HEK293 (cell line): ENCODE measurements at regions not wholly inside any gene's neighbourhood (a gene's known extent, or its start where the extent isn't known, plus 50 kb on each side); places are given as distances from the start of the nearest gene placed in this dataset.

Source experiments
- CTCF ChIA-PET: fragments of 350-600 bp; formaldehyde crosslinking; extraction: SDS; loops from one replicate; lab custom pipeline; 2021; ENCODE audit warnings: antibody characterized with exemption; lab: Yijun Ruan, JAX
- POLR2A ChIA-PET: fragments of 300-600 bp; formaldehyde crosslinking; extraction: SDS; loops from one replicate; lab custom pipeline; 2020; ENCODE audit warnings: antibody characterized with exemption, inconsistent platforms; lab: Yijun Ruan, JAX
- H3K27ac ChIP-seq: fragments of 200-500 bp; sonication (Bioruptor generic); 2 replicates; pipeline ENCODE4 v1.5.1; 2014; ENCODE audit warnings: low read depth, low read length, control low read depth, inconsistent platforms; ENCODE audit errors: extremely low read depth
- H3K36me3 ChIP-seq, 2 experiments: fragments of 200-500 bp in 1 of 2; sonication (Bioruptor generic) in 1 of 2; 1 replicate in 1 of 2; 2 replicates in 1 of 2; pipeline ENCODE4 v1.5.1; 2014 to 2017; ENCODE audit warnings: inconsistent platforms in 2 of 2, low read length in 2 of 2; ENCODE audit not compliant: control insufficient read depth in 2 of 2, insufficient read depth in 1 of 2
- H3K4me1 ChIP-seq: fragments of 200-500 bp; sonication (Bioruptor generic); 2 replicates; pipeline ENCODE4 v1.5.1; 2014; ENCODE audit warnings: mild to moderate bottlenecking, low read length, inconsistent platforms; ENCODE audit not compliant: control insufficient read depth, insufficient read depth
- H3K4me3 ChIP-seq: 2 replicates; pipeline ENCODE4 v1.5.1; 2011; ENCODE audit warnings: low read depth, mild to moderate bottlenecking, control low read depth, low read length, moderate library complexity
- H3K9me3 ChIP-seq: fragments of 200-500 bp; sonication (Bioruptor generic); 2 replicates; pipeline ENCODE4 v1.5.1; 2014; ENCODE audit warnings: low read depth, low read length, inconsistent platforms; ENCODE audit not compliant: control insufficient read depth, insufficient read depth
- BCL11A ChIP-seq: fragments of 450-650 bp; formaldehyde crosslinking; IDR thresholded peaks from 2 replicates; pipeline ENCODE4 v1.5.1; 2016; ENCODE audit warnings: low read depth, missing biosample characterization, missing genetic modification characterization
- KLF9 ChIP-seq: fragments of 450-650 bp; formaldehyde crosslinking; IDR thresholded peaks from 2 replicates; pipeline ENCODE4 v1.5.1; 2016; ENCODE audit warnings: missing biosample characterization, missing genetic modification characterization, low read depth
- PRDM10 ChIP-seq: fragments of 450-650 bp; formaldehyde crosslinking; IDR thresholded peaks from 2 replicates; pipeline ENCODE4 v1.5.1; 2016; ENCODE audit warnings: missing biosample characterization, missing genetic modification characterization
- RBAK ChIP-seq: fragments of 450-650 bp; formaldehyde crosslinking; IDR thresholded peaks from 2 replicates; pipeline ENCODE4 v1.5.1; 2016; ENCODE audit warnings: missing biosample characterization, missing genetic modification characterization
- ZBTB21 ChIP-seq: fragments of 450-650 bp; formaldehyde crosslinking; IDR thresholded peaks from 2 replicates; pipeline ENCODE4 v1.5.1; 2017; ENCODE audit warnings: missing biosample characterization, missing genetic modification characterization
- ZFHX2 ChIP-seq: fragments of 450-650 bp; formaldehyde crosslinking; conservative IDR thresholded peaks from 2 replicates; pipeline ENCODE4 v1.5.1; 2016; ENCODE audit warnings: missing biosample characterization, missing genetic modification characterization
- ZFP37 ChIP-seq: fragments of 450-650 bp; formaldehyde crosslinking; IDR thresholded peaks from 2 replicates; pipeline ENCODE4 v1.5.1; 2016; ENCODE audit warnings: missing biosample characterization, missing genetic modification characterization
- ZIC2 ChIP-seq: fragments of 450-650 bp; formaldehyde crosslinking; IDR thresholded peaks from 2 replicates; pipeline ENCODE4 v1.5.1; 2016; ENCODE audit warnings: missing biosample characterization, missing genetic modification characterization
- ZNF114 ChIP-seq: fragments of 450-650 bp; formaldehyde crosslinking; IDR thresholded peaks from 2 replicates; pipeline ENCODE4 v1.5.0; 2017; ENCODE audit warnings: missing biosample characterization, missing genetic modification characterization
- ZNF169 ChIP-seq: fragments of 450-650 bp; formaldehyde crosslinking; IDR thresholded peaks from 2 replicates; pipeline ENCODE4 v1.5.1; 2016; ENCODE audit warnings: missing biosample characterization, missing genetic modification characterization
- ZNF202 ChIP-seq: fragments of 450-650 bp; formaldehyde crosslinking; IDR thresholded peaks from 2 replicates; pipeline ENCODE4 v1.5.1; 2016; ENCODE audit warnings: missing biosample characterization, missing genetic modification characterization, borderline replicate concordance
- ZNF211 ChIP-seq: fragments of 450-650 bp; formaldehyde crosslinking; IDR thresholded peaks from 2 replicates; pipeline ENCODE4 v1.5.1; 2016; ENCODE audit warnings: low read depth, missing biosample characterization, missing genetic modification characterization
- ZNF26 ChIP-seq: fragments of 450-650 bp; formaldehyde crosslinking; IDR thresholded peaks from 2 replicates; pipeline ENCODE4 v1.5.1; 2016; ENCODE audit warnings: missing biosample characterization, missing genetic modification characterization
- ZNF266 ChIP-seq: fragments of 450-650 bp; formaldehyde crosslinking; IDR thresholded peaks from 2 replicates; pipeline ENCODE4 v1.5.1; 2016; ENCODE audit warnings: missing biosample characterization, missing genetic modification characterization, low read depth
- ZNF335 ChIP-seq: fragments of 450-650 bp; formaldehyde crosslinking; conservative IDR thresholded peaks from 2 replicates; pipeline ENCODE4 v1.5.1; 2016; ENCODE audit warnings: missing biosample characterization, missing genetic modification characterization
- ZNF362 ChIP-seq: fragments of 450-650 bp; formaldehyde crosslinking; IDR thresholded peaks from 2 replicates; pipeline ENCODE4 v1.5.1; 2016; ENCODE audit warnings: missing biosample characterization, missing genetic modification characterization
- ZNF449 ChIP-seq: fragments of 450-650 bp; formaldehyde crosslinking; IDR thresholded peaks from 2 replicates; pipeline ENCODE4 v1.5.1; 2017; ENCODE audit warnings: missing biosample characterization, mild to moderate bottlenecking, missing genetic modification characterization, moderate library complexity
- ZNF473 ChIP-seq: fragments of 450-650 bp; formaldehyde crosslinking; IDR thresholded peaks from 2 replicates; pipeline ENCODE4 v1.5.1; 2017; ENCODE audit warnings: missing biosample characterization, missing genetic modification characterization
- ZNF501 ChIP-seq: fragments of 450-650 bp; formaldehyde crosslinking; IDR thresholded peaks from 2 replicates; pipeline ENCODE4 v1.5.1; 2016; ENCODE audit warnings: missing biosample characterization, missing genetic modification characterization
- ZNF560 ChIP-seq: fragments of 450-650 bp; formaldehyde crosslinking; IDR thresholded peaks from 2 replicates; pipeline ENCODE4 v1.5.1; 2017; ENCODE audit warnings: missing biosample characterization, missing genetic modification characterization, borderline replicate concordance
- ZNF747 ChIP-seq: fragments of 450-650 bp; formaldehyde crosslinking; IDR thresholded peaks from 2 replicates; pipeline ENCODE4 v1.5.1; 2016; ENCODE audit warnings: missing biosample characterization, missing genetic modification characterization
- ZNF768 ChIP-seq: fragments of 450-650 bp; formaldehyde crosslinking; IDR thresholded peaks from 2 replicates; pipeline ENCODE4 v1.5.1; 2018; ENCODE audit warnings: missing biosample characterization, mild to moderate bottlenecking, missing genetic modification characterization

GRCh38 chr17:5980941-5981340 lies 89.2 kb upstream of the WSCD1 start:
- H3K9me3 ChIP-seq: no peaks in the 10 kb centered on the region
- no peaks in the 10 kb centered on the region for H3K36me3 ChIP-seq
- H3K4me1 ChIP-seq: no peaks in the 10 kb centered on the region
- TF ChIP-seq ZNF449 (no peak), ZNF266 (tag by site-specific recombination) (no peak), BCL11A (tag by site-specific recombination) (no peak), ZFP37 (tag by site-specific recombination) (no peak), ZBTB21 (no peak), ZNF202 (tag by site-specific recombination) (no peak), ZNF560 (tag by site-specific recombination) (no peak)
- H3K4me3 ChIP-seq: no peak overlapping the region
- CTCF ChIA-PET: interaction anchor here (0.6 kb wide), 1 partner anchor 57 kb away, joined by 4 read pairs; no protein-coding TSS in a partner anchor
- POLR2A ChIA-PET: no interaction called here
- no peak overlapping the region for H3K27ac ChIP-seq

- CTCF ChIA-PET: interaction anchor here (0.6 kb wide), 1 partner anchor 931 kb away, joined by 3 read pairs; no protein-coding TSS in a partner anchor
- no peaks in the 10 kb centered on the region for H3K9me3 ChIP-seq
- POLR2A ChIA-PET: no interaction called here
- no peak overlapping the region for H3K27ac ChIP-seq
- H3K4me3 ChIP-seq: no peak overlapping the region
- H3K4me1 ChIP-seq: no peaks in the 10 kb centered on the region
- H3K36me3 ChIP-seq: no peaks in the 10 kb centered on the region
- TF ChIP-seq ZBTB21: no peak
- TF ChIP-seq ZNF335 (tag by site-specific recombination): no peak
- TF ChIP-seq KLF9 (tag by site-specific recombination): no peak
- no peak for TF ChIP-seq ZNF169
- no peak for TF ChIP-seq ZIC2 (tag by site-specific recombination)
- no peak for TF ChIP-seq ZFHX2 (tag by site-specific recombination)
- no peak for TF ChIP-seq ZNF362 (tag by site-specific recombination)
- no peak for TF ChIP-seq ZNF747
- no peak for TF ChIP-seq ZNF768 (tag by site-specific recombination)
- TF ChIP-seq ZNF473 (tag by site-specific recombination): no peak
- TF ChIP-seq PRDM10: no peak
- no peak for TF ChIP-seq ZNF501 (tag by site-specific recombination)
- TF ChIP-seq RBAK: no peak
- TF ChIP-seq ZNF26: no peak
- no peak for TF ChIP-seq ZNF211 (tag by site-specific recombination)
- no peak for TF ChIP-seq ZNF114 (tag by site-specific recombination)
Observed at GRCh38 chr17:5986644-5987043, 83.5 kb upstream of the WSCD1 start.
